ENCODE measurements at regions not wholly inside any gene's neighbourhood (a gene's known extent, or its start where the extent isn't known, plus 50 kb on each side); places are given as distances from the start of the nearest gene placed in this dataset.

GRCh38 chr4:178693816-178694215 is 1251.6 kb upstream of the AGA start:
- ATAC-seq (replicated peaks in 1 of 4) (no peak), DNase-seq (no peak)
- 60% methylated on average over 1 of the region's 1 CpG for WGBS (ENCODE audit: insufficient coverage)
- Histone ChIP-seq H3K9me3 (no peaks in the 10 kb centered on the region), H3K27me3 (replicated peaks in 1 of 2; ENCODE audit: control insufficient read depth in 2 of 2, extremely low read depth in 1 of 2, insufficient read depth in 2 of 2, low read length in 1 of 2) (no peaks in the 10 kb centered on the region), H3K4me3 (ENCODE audit: control insufficient read depth in 1 of 2, extremely low read depth in 1 of 2, low read length in 1 of 2) (no peak overlapping the region), H3K4me1 (ENCODE audit: control insufficient read depth in 1 of 2, extremely low read depth in 1 of 2, insufficient read depth in 2 of 2, low read length in 2 of 2) (no peaks in the 10 kb centered on the region), H3K36me3 (ENCODE audit: control insufficient read depth in 2 of 2, extremely low read depth in 1 of 2, insufficient read depth in 1 of 2, low read length in 1 of 2) (no peaks in the 10 kb centered on the region), H3K27ac (ENCODE audit: low read length) (no peak overlapping the region)
- H3K36me3 Mint-ChIP-seq = no peaks in the 10 kb centered on the region
- no peak overlapping the region for H3K27ac Mint-ChIP-seq
- no peak overlapping the region for H3K4me3 Mint-ChIP-seq
- peaks cover 5 to 12% (median 11%) of the 10 kb centered on the region in 3 donors for H3K9me3 Mint-ChIP-seq
- no peaks in the 10 kb centered on the region for H3K4me1 Mint-ChIP-seq
- H3K27me3 Mint-ChIP-seq = no peaks in the 10 kb centered on the region
- POLR2A ChIA-PET = no interaction called here
- CTCF ChIA-PET = no interaction called here

DNA sequence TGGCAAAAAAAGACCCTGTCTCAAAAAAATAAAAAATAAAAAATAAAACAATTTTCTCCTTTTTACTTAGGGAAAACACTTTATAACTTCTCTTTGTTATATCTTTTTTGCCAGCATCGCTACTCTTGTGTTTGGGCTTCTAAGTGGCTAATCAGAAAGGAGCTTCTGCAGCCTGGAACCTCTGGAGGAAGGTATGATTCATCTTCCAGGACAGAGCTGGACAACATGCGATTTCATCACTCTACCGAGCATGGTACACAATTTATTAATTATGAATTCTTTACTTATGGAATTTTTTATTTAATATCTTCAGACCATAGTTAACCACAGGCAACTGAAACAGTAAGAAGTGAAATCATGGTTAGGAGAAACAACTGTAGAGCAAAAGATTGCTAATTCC is 1254.3 kb upstream of the AGA start:
- H3K4me1 ChIP-seq (ENCODE audit: control insufficient read depth in 1 of 2, extremely low read depth in 1 of 2, insufficient read depth in 2 of 2, low read length in 2 of 2) = no peaks in the 10 kb centered on the region
- no peaks in the 10 kb centered on the region for H3K27me3 Mint-ChIP-seq
- no peaks in the 10 kb centered on the region for H3K36me3 ChIP-seq (ENCODE audit: control insufficient read depth in 2 of 2, extremely low read depth in 1 of 2, insufficient read depth in 1 of 2, low read length in 1 of 2)
- CTCF ChIA-PET = no interaction called here
- no peaks in the 10 kb centered on the region for H3K4me1 Mint-ChIP-seq
- H3K27ac ChIP-seq (ENCODE audit: low read length) = no peak overlapping the region
- no peak overlapping the region for H3K4me3 ChIP-seq (ENCODE audit: control insufficient read depth in 1 of 2, extremely low read depth in 1 of 2, low read length in 1 of 2)
- H3K27me3 ChIP-seq (replicated peaks in 1 of 2; ENCODE audit: control insufficient read depth in 2 of 2, extremely low read depth in 1 of 2, insufficient read depth in 2 of 2, low read length in 1 of 2) = no peaks in the 10 kb centered on the region
- ATAC-seq (replicated peaks in 1 of 4) = no peak
- no peaks in the 10 kb centered on the region for H3K36me3 Mint-ChIP-seq
- WGBS (ENCODE audit: insufficient coverage) = no CpG with 5 or more reads among the region's 3 CpGs
- POLR2A ChIA-PET = no interaction called here
- H3K27ac Mint-ChIP-seq = no peak overlapping the region
- peaks cover 0 to 5% (median 4%) of the 10 kb centered on the region in 3 donors for H3K9me3 Mint-ChIP-seq
- H3K4me3 Mint-ChIP-seq = no peak overlapping the region
- H3K9me3 ChIP-seq = no peaks in the 10 kb centered on the region
- no peak for DNase-seq

- Histone ChIP-seq H3K4me1 (ENCODE audit: control insufficient read depth in 1 of 2, extremely low read depth in 1 of 2, insufficient read depth in 2 of 2, low read length in 2 of 2) (no peaks in the 10 kb centered on the region), H3K9me3 (peaks cover 3% of the 10 kb centered on the region), H3K36me3 (ENCODE audit: control insufficient read depth in 2 of 2, extremely low read depth in 1 of 2, insufficient read depth in 1 of 2, low read length in 1 of 2) (no peaks in the 10 kb centered on the region), H3K27me3 (replicated peaks in 1 of 2; ENCODE audit: control insufficient read depth in 2 of 2, extremely low read depth in 1 of 2, insufficient read depth in 2 of 2, low read length in 1 of 2) (no peaks in the 10 kb centered on the region), H3K4me3 (ENCODE audit: control insufficient read depth in 1 of 2, extremely low read depth in 1 of 2, low read length in 1 of 2) (no peak overlapping the region), H3K27ac (ENCODE audit: low read length) (no peak overlapping the region)
- Mint-ChIP-seq H3K27me3 (no peaks in the 10 kb centered on the region), H3K4me1 (no peaks in the 10 kb centered on the region), H3K36me3 (no peaks in the 10 kb centered on the region), H3K4me3 (no peak overlapping the region), H3K9me3 (peaks cover 8 to 14% (median 11%) of the 10 kb centered on the region in 3 donors), H3K27ac (no peak overlapping the region)
- ATAC-seq (replicated peaks in 1 of 4) (no peak), DNase-seq (no peak)
- CTCF ChIA-PET = no interaction called here
- WGBS (ENCODE audit: insufficient coverage) = no CpG with 5 or more reads among the region's 1 CpG
- POLR2A ChIA-PET = no interaction called here
Measured at GRCh38 chr4:178712486-178712885, 1270.2 kb upstream of the AGA start.

DNA sequence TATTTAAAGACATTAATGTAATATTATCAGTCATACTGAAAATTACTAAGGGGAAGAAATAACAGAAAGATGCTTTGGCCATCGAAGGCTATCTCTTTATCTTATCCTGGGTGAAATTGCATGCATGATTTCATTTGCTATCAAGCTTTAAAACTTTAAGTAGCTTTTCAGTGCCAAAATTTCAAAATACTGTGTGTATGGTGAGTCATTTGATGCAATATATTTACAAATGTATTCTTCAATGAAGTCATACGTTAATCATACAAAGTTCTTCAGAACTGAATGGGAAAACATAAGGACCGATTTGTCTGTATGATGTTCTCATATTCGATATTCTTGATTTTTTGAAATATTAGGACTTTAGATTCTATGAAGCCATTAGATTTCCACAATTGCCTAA is 1295.8 kb upstream of the AGA start:
- no peak overlapping the region for H3K4me3 ChIP-seq (ENCODE audit: control insufficient read depth in 1 of 2, extremely low read depth in 1 of 2, low read length in 1 of 2)
- Mint-ChIP-seq H3K9me3 (peaks cover 0 to 9% (median 0%) of the 10 kb centered on the region in 3 donors), H3K27me3 (no peaks in the 10 kb centered on the region), H3K4me3 (no peak overlapping the region), H3K36me3 (no peaks in the 10 kb centered on the region), H3K27ac (no peak overlapping the region), H3K4me1 (no peaks in the 10 kb centered on the region)
- ChIA-PET POLR2A (no interaction called here), CTCF (no interaction called here)
- H3K4me1 ChIP-seq (ENCODE audit: control insufficient read depth in 1 of 2, extremely low read depth in 1 of 2, insufficient read depth in 2 of 2, low read length in 2 of 2) = no peaks in the 10 kb centered on the region
- no peak overlapping the region for H3K27ac ChIP-seq (ENCODE audit: low read length)
- no peak for DNase-seq
- no peaks in the 10 kb centered on the region for H3K36me3 ChIP-seq (ENCODE audit: control insufficient read depth in 2 of 2, extremely low read depth in 1 of 2, insufficient read depth in 1 of 2, low read length in 1 of 2)
- H3K27me3 ChIP-seq (replicated peaks in 1 of 2; ENCODE audit: control insufficient read depth in 2 of 2, extremely low read depth in 1 of 2, insufficient read depth in 2 of 2, low read length in 1 of 2) = no peaks in the 10 kb centered on the region
- H3K9me3 ChIP-seq = no peaks in the 10 kb centered on the region
- ATAC-seq (replicated peaks in 1 of 4) = no peak
- no CpG with 5 or more reads among the region's 4 CpGs for WGBS (ENCODE audit: insufficient coverage)

- no peaks in the 10 kb centered on the region for H3K27me3 ChIP-seq (replicated peaks in 1 of 2; ENCODE audit: control insufficient read depth in 2 of 2, extremely low read depth in 1 of 2, insufficient read depth in 2 of 2, low read length in 1 of 2)
- no peak for ATAC-seq (replicated peaks in 1 of 4)
- H3K27ac Mint-ChIP-seq = no peak overlapping the region
- ChIA-PET POLR2A (no interaction called here), CTCF (no interaction called here)
- DNase-seq = no peak
- H3K4me1 ChIP-seq (ENCODE audit: control insufficient read depth in 1 of 2, extremely low read depth in 1 of 2, insufficient read depth in 2 of 2, low read length in 2 of 2) = no peaks in the 10 kb centered on the region
- no peak overlapping the region for H3K4me3 ChIP-seq (ENCODE audit: control insufficient read depth in 1 of 2, extremely low read depth in 1 of 2, low read length in 1 of 2)
- H3K36me3 Mint-ChIP-seq = no peaks in the 10 kb centered on the region
- H3K4me3 Mint-ChIP-seq = no peak overlapping the region
- H3K9me3 Mint-ChIP-seq = peaks cover 0 to 14% (median 7%) of the 10 kb centered on the region in 3 donors
- no CpG with 5 or more reads among the region's 1 CpG for WGBS (ENCODE audit: insufficient coverage)
- H3K27me3 Mint-ChIP-seq = no peaks in the 10 kb centered on the region
- H3K4me1 Mint-ChIP-seq = no peaks in the 10 kb centered on the region
- H3K27ac ChIP-seq (ENCODE audit: low read length) = no peak overlapping the region
- no peaks in the 10 kb centered on the region for H3K36me3 ChIP-seq (ENCODE audit: control insufficient read depth in 2 of 2, extremely low read depth in 1 of 2, insufficient read depth in 1 of 2, low read length in 1 of 2)
- no peaks in the 10 kb centered on the region for H3K9me3 ChIP-seq
Measured at GRCh38 chr4:178745203-178745602, 1303.0 kb upstream of the AGA start.

DNA sequence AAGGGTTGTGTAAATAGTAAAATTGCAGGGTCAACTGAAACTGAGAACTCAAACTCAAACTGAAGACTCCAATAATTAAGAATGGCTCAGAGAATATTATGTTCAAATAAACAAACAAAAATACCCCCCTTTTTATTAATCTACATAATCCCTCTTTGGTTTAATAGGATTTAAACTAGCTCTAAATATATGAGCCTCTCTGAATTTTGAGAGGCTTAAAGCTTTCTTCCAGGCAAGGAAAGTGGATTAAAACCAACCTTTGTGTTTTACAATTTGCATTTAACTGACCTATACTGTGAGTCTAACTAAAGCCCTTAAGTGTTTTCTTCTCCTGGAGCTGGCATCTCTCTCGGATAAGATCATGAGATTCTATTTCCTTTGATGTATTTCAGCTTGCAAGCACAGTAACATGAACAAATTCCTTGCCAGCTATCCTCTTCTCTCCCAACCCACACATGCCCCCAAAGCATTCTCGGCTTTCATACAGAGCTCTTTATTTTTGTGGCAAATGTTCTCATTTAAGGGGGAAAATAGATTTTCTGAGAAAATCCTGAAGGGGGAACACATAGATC is 1310.8 kb upstream of the AGA start:
- H3K4me1 Mint-ChIP-seq = no peaks in the 10 kb centered on the region

GRCh38 chr4:178778496-178778895 is 1336.3 kb upstream of the AGA start:
- ChIA-PET CTCF (no interaction called here), POLR2A (no interaction called here)
- Histone ChIP-seq H3K4me1 (ENCODE audit: control insufficient read depth in 1 of 2, extremely low read depth in 1 of 2, insufficient read depth in 2 of 2, low read length in 2 of 2) (no peaks in the 10 kb centered on the region), H3K9me3 (no peaks in the 10 kb centered on the region), H3K27ac (ENCODE audit: low read length) (no peak overlapping the region), H3K36me3 (ENCODE audit: control insufficient read depth in 2 of 2, extremely low read depth in 1 of 2, insufficient read depth in 1 of 2, low read length in 1 of 2) (no peaks in the 10 kb centered on the region), H3K27me3 (replicated peaks in 1 of 2; ENCODE audit: control insufficient read depth in 2 of 2, extremely low read depth in 1 of 2, insufficient read depth in 2 of 2, low read length in 1 of 2) (no peaks in the 10 kb centered on the region), H3K4me3 (ENCODE audit: control insufficient read depth in 1 of 2, extremely low read depth in 1 of 2, low read length in 1 of 2) (no peak overlapping the region)
- Mint-ChIP-seq H3K27me3 (no peaks in the 10 kb centered on the region), H3K4me1 (no peaks in the 10 kb centered on the region), H3K9me3 (peaks cover 5 to 13% (median 7%) of the 10 kb centered on the region in 3 donors), H3K27ac (no peak overlapping the region), H3K4me3 (no peak overlapping the region), H3K36me3 (no peaks in the 10 kb centered on the region)
- WGBS (ENCODE audit: insufficient coverage) = 58% methylated on average over 6 of the region's 8 CpGs
- no peak for ATAC-seq (replicated peaks in 1 of 4)
- DNase-seq = no peak

More for the DNA sequence above, 1310.8 kb upstream of the AGA start:
- no peak overlapping the region for H3K4me3 Mint-ChIP-seq
- H3K4me3 ChIP-seq (ENCODE audit: control insufficient read depth in 1 of 2, extremely low read depth in 1 of 2, low read length in 1 of 2) = no peak overlapping the region
- H3K9me3 ChIP-seq = no peaks in the 10 kb centered on the region
- no peaks in the 10 kb centered on the region for H3K27me3 Mint-ChIP-seq
- H3K4me1 ChIP-seq (ENCODE audit: control insufficient read depth in 1 of 2, extremely low read depth in 1 of 2, insufficient read depth in 2 of 2, low read length in 2 of 2) = no peaks in the 10 kb centered on the region
- ChIA-PET CTCF (no interaction called here), POLR2A (interaction anchor here in 1 of 2 donors (0.6 kb wide), 1 partner anchor 41 kb away, joined by 4 read pairs; no protein-coding TSS in a partner anchor)
- H3K27ac Mint-ChIP-seq = no peak overlapping the region
- no peak for ATAC-seq (replicated peaks in 1 of 4)
- H3K36me3 ChIP-seq (ENCODE audit: control insufficient read depth in 2 of 2, extremely low read depth in 1 of 2, insufficient read depth in 1 of 2, low read length in 1 of 2) = no peaks in the 10 kb centered on the region
- H3K27ac ChIP-seq (ENCODE audit: low read length) = no peak overlapping the region
- no peak for DNase-seq
- peaks cover 3 to 8% (median 7%) of the 10 kb centered on the region in 3 donors for H3K9me3 Mint-ChIP-seq
- H3K27me3 ChIP-seq (replicated peaks in 1 of 2; ENCODE audit: control insufficient read depth in 2 of 2, extremely low read depth in 1 of 2, insufficient read depth in 2 of 2, low read length in 1 of 2) = no peaks in the 10 kb centered on the region
- no peaks in the 10 kb centered on the region for H3K36me3 Mint-ChIP-seq
- 50% methylated on average over 1 of the region's 2 CpGs for WGBS (ENCODE audit: insufficient coverage)
